HEK293T (cell line): ENCODE measurements at regions not wholly inside any gene's neighbourhood (a gene's known extent, or its start where the extent isn't known, plus 50 kb on each side); places are given as distances from the start of the nearest gene placed in this dataset.

Experiments used
- CTCF ChIA-PET: fragments of 350-600 bp; formaldehyde crosslinking; extraction: SDS; loops from one replicate; lab custom pipeline; 2021; ENCODE audit warnings: antibody characterized with exemption, inconsistent platforms; lab: Yijun Ruan, JAX
- POLR2A ChIA-PET: fragments of 350-600 bp; formaldehyde crosslinking; extraction: SDS; loops from one replicate; lab custom pipeline; 2020; ENCODE audit warnings: antibody characterized with exemption, inconsistent platforms; lab: Yijun Ruan, JAX
- DNase-seq: peaks from one replicate; pipeline ENCODE4 v3.0.0; 2012; ENCODE audit warnings: mixed read lengths; ENCODE audit errors: extremely low spot score
- ARNT ChIP-seq: fragments of 450-650 bp; IDR thresholded peaks from 2 replicates; pipeline ENCODE4 v1.6.1; 2017; ENCODE audit warnings: mild to moderate bottlenecking
- BHLHE40 ChIP-seq: fragments of 450-650 bp; IDR thresholded peaks from 2 replicates; pipeline ENCODE4 v1.6.1; 2016; ENCODE audit warnings: mild to moderate bottlenecking, moderate library complexity, borderline replicate concordance
- CTBP1 ChIP-seq: fragments of 450-650 bp; IDR thresholded peaks from 2 replicates; pipeline ENCODE4 v1.6.1; 2016; ENCODE audit warnings: borderline replicate concordance
- ELF4 ChIP-seq: fragments of 450-650 bp; IDR thresholded peaks from 2 replicates; pipeline ENCODE4 v1.6.1; 2017; ENCODE audit warnings: antibody characterized with exemption
- FOXA1 ChIP-seq: fragments of 450-650 bp; IDR thresholded peaks from 2 replicates; pipeline ENCODE4 v1.6.1; 2016; ENCODE audit warnings: mild to moderate bottlenecking
- FOXK2 ChIP-seq: fragments of 450-650 bp; IDR thresholded peaks from 2 replicates; pipeline ENCODE4 v1.6.1; 2016; ENCODE audit warnings: mild to moderate bottlenecking
- FOXM1 ChIP-seq: fragments of 450-650 bp; IDR thresholded peaks from 2 replicates; pipeline ENCODE4 v1.6.1; 2017; ENCODE audit warnings: mild to moderate bottlenecking, borderline replicate concordance
- HDGF ChIP-seq: fragments of 450-650 bp; IDR thresholded peaks from 2 replicates; pipeline ENCODE4 v1.6.1; 2017; ENCODE audit warnings: antibody characterized with exemption, borderline replicate concordance
- L3MBTL2 ChIP-seq: fragments of 450-650 bp; conservative IDR thresholded peaks from 2 replicates; pipeline ENCODE4 v1.6.1; 2016; ENCODE audit warnings: mild to moderate bottlenecking
- LEF1 ChIP-seq: fragments of 450-650 bp; IDR thresholded peaks from 2 replicates; pipeline ENCODE4 v1.6.1; 2017; ENCODE audit warnings: mild to moderate bottlenecking, borderline replicate concordance
- NFRKB ChIP-seq: fragments of 450-650 bp; IDR thresholded peaks from 2 replicates; pipeline ENCODE4 v1.6.1; 2016; ENCODE audit warnings: mild to moderate bottlenecking, moderate library complexity
- PKNOX1 ChIP-seq: fragments of 450-650 bp; IDR thresholded peaks from 2 replicates; pipeline ENCODE4 v1.6.1; 2016
- SP1 ChIP-seq: fragments of 450-650 bp; IDR thresholded peaks from 2 replicates; pipeline ENCODE4 v1.6.1; 2017
- SUZ12 ChIP-seq: fragments of 450-650 bp; IDR thresholded peaks from 2 replicates; pipeline ENCODE4 v1.6.1; 2016; ENCODE audit warnings: mild to moderate bottlenecking
- TARDBP ChIP-seq: fragments of 450-650 bp; IDR thresholded peaks from 2 replicates; pipeline ENCODE4 v1.6.1; 2016
- ZNF384 ChIP-seq: fragments of 450-650 bp; IDR thresholded peaks from 2 replicates; pipeline ENCODE4 v1.6.1; 2016

GRCh38 chr18:54774981-54775665 is 53.2 kb upstream of the RAB27B start:
- POLR2A ChIA-PET = no interaction called here
- TF ChIP-seq TARDBP (no peak), CTBP1 (no peak), SP1 (no peak), SUZ12 (no peak), FOXK2 (no peak), ELF4 (no peak), ARNT (no peak), L3MBTL2 (no peak), BHLHE40 (no peak), FOXA1 (no peak), NFRKB (no peak), HDGF (no peak), ZNF384 (no peak), FOXM1 (no peak), PKNOX1 (no peak)
- no peak for DNase-seq
- CTCF ChIA-PET = no interaction called here

GRCh38 chr18:54775686-54776085 is 52.6 kb upstream of the RAB27B start:
- DNase-seq = peak; percentile 8
- CTCF ChIA-PET = no interaction called here
- POLR2A ChIA-PET = no interaction called here
- no peak for TF ChIP-seq HDGF
- no peak for TF ChIP-seq L3MBTL2
- no peak for TF ChIP-seq ELF4
- TF ChIP-seq PKNOX1 = no peak
- TF ChIP-seq FOXA1 = no peak
- TF ChIP-seq FOXM1 = no peak

DNA sequence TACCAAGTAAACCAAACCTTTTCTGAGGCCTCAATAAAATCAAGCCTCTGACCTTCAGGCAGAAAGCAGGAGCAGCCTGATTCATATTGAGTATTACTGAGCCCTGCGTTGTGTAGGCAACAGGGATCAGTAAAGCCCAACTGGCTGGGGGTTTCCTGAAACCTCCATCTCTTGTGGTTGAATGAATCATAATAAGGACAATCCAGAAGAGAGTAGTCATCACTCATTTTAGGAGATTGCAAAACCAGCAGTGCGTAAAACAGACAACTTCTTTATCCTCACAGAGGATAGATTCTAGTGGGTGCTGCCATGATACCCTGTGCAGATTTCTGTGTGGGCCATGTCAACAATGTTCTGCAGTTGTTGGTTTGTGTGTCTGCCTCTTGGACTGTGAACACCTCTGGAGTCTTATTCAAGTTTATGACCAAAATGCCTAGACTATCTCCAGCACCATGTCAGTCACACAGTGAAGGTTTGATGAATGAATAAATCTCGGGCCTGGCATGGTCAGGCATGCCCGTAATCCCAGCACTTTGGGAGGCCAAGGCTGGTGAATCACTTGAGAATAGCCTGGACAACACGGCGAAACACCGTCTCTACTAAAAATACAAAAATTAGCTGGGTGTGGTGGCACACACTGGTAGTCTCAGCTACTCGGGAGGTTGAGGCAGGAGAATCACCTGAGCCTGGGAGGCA is 51.8 kb upstream of the RAB27B start:
- ChIA-PET POLR2A (no interaction called here), CTCF (no interaction called here)
- no peak for TF ChIP-seq SUZ12
- no peak for TF ChIP-seq PKNOX1
- no peak for TF ChIP-seq ZNF384
- no peak for TF ChIP-seq ELF4
- TF ChIP-seq HDGF = no peak
- TF ChIP-seq FOXK2 = no peak
- no peak for TF ChIP-seq BHLHE40
- TF ChIP-seq FOXM1 = no peak
- no peak for TF ChIP-seq ARNT
- no peak for TF ChIP-seq L3MBTL2
- TF ChIP-seq CTBP1 = no peak
- no peak for TF ChIP-seq LEF1
- no peak for TF ChIP-seq FOXA1
- no peak for TF ChIP-seq SP1
- TF ChIP-seq TARDBP = no peak
- no peak for TF ChIP-seq NFRKB
- no peak for DNase-seq

- ChIA-PET POLR2A (no interaction called here), CTCF (no interaction called here)
- TF ChIP-seq TARDBP = no peak
- TF ChIP-seq SUZ12 = no peak
- no peak for TF ChIP-seq HDGF
- no peak for TF ChIP-seq FOXK2
- no peak for TF ChIP-seq NFRKB
- no peak for TF ChIP-seq L3MBTL2
- TF ChIP-seq ARNT = no peak
- no peak for TF ChIP-seq CTBP1
- no peak for DNase-seq
Observed at GRCh38 chr18:54777118-54777791, 51.0 kb upstream of the RAB27B start.

- CTCF ChIA-PET = no interaction called here
- TF ChIP-seq ARNT = no peak
- TF ChIP-seq HDGF = no peak
- no peak for TF ChIP-seq FOXM1
- no peak for TF ChIP-seq TARDBP
- TF ChIP-seq NFRKB = no peak
- no peak for TF ChIP-seq SP1
- TF ChIP-seq LEF1 = no peak
- TF ChIP-seq BHLHE40 = no peak
- no peak for TF ChIP-seq ELF4
- no peak for TF ChIP-seq L3MBTL2
- TF ChIP-seq PKNOX1 = no peak
- TF ChIP-seq FOXA1 = no peak
- no peak for TF ChIP-seq SUZ12
- no peak for TF ChIP-seq ZNF384
- TF ChIP-seq CTBP1 = no peak
- no peak for TF ChIP-seq FOXK2
- POLR2A ChIA-PET = no interaction called here
- DNase-seq = no peak
Observed at GRCh38 chr18:54777989-54778388, 50.3 kb upstream of the RAB27B start.
